GM19468 (cell line): ENCODE measurements at regions not wholly inside any gene's neighbourhood (a gene's known extent, or its start where the extent isn't known, plus 50 kb on each side); places are given as distances from the start of the nearest gene placed in this dataset.

Experiments used
- ATAC-seq: cut with Tn5 transposase; IDR thresholded peaks from one replicate; pipeline ENCODE4 v1.9.1; 2021; ENCODE audit warnings: mild to moderate bottlenecking, moderate library complexity, moderate number of reproducible peaks; ENCODE audit not compliant: unreplicated experiment; ENCODE audit errors: extremely low read depth

DNA sequence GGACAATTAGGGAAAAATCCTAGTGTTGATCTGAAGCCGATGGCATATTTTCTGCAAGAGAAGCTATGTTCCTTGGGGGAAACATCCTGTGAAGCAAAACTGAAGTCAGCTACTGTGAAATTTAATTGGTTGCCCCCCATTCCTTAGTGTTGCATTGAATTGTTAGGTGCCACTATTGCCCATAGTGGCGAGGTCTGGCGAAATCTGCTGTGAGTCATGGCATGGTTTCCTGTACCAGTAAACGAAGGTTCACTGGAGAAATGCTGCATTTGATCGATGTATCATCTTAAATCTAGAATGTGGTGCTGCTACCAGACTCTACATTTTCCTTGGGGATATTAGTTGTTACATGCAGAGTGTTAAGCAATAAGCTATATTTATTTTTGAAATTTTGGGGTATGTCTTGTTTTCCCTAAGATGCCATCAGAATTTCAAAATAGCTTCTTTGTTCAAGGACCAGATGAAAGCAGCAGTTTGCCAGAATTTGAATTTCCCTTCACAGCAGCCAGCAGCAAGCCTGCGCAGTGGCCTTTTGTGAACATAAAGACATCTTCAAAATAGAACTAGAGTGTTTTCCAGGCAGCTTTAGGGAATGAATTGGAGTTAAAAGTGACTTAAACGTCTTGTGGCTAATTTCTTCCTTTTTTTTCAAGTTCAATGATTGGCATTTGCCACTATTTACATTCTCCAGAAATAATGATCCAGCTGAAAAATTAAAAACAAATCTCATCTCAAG, 348.6 kb upstream of the COBL start:
- ATAC-seq = no peak

DNA sequence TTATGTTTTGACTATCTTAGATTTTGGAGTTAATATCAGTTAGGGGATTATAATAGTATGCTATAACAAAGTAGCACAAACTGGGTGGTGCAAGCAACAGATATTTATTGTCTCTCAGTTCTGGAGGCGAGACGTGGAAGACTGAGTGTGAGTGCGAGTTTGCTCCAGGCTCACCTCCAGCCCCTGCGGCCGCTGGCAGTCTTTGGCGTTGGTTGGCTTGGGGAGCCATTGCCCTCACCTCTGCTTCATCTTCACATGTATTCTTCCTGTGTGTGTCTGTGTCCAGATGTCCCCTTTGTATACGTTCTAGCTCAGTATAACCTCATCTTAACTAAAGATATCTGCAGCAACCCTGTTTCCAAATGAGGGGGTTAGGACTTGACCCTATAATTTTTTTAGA, 343.9 kb upstream of the COBL start:
- ATAC-seq = no peak

DNA sequence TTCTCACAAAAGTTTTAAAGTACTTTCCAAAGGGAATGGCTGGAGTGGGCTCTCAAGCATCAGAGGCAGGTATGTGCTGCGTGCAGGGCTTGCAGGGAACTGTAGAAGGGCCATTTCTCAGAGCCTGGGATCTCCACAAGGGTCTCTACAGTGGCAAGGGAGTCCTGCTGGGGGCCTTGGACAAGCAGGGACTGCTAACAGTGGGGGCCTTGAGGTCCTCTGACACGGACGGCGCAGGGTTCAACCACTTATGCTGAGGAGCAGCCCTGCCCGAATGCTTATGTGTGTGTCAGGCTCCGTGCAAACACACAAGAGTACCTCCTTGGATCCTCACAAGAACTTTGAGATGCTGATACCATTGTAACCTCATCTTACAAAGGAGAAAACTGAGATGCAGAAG, 342.1 kb upstream of the COBL start:
- ATAC-seq = no peak

DNA sequence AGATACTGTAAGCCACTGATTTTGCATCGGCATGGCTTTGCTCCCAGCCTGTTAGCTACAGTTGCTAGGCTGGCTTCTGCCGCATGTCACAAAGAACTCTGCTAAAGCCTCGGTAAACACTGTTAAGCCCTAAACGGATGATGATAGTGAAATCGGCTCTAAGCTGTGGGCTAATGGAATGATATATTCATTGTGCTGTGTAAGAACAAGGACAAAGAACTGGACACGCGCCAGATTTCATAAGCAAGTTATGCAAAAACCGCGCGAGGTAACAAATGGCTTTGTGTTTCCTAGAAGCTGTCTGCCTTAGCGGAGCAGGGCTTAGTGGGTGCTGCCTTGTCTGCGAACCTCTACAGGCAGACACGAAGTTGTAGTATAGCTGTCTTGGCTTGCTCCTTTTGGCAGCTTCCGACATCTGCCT, 331.3 kb upstream of the COBL start:
- no peak for ATAC-seq

DNA sequence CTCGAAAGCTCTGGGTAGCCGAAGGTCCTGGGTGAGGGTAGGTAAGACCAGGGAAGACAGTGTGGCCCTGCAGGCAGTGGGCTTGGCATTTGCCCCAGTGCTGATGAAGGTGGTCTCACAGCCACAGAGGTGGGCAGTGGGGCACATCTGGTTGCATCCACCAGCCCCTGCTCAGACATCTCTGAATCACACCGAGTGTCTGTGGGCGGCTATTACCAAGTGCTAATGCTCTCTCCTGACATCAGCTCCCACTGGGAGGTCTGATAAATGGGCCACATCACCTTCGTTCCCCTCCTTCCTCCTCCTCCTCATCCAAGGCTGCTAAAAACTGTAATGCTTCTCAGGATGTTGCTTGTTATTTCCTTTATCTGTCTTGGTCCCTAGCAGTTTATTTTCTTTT, 330.9 kb upstream of the COBL start:
- ATAC-seq = no peak

DNA sequence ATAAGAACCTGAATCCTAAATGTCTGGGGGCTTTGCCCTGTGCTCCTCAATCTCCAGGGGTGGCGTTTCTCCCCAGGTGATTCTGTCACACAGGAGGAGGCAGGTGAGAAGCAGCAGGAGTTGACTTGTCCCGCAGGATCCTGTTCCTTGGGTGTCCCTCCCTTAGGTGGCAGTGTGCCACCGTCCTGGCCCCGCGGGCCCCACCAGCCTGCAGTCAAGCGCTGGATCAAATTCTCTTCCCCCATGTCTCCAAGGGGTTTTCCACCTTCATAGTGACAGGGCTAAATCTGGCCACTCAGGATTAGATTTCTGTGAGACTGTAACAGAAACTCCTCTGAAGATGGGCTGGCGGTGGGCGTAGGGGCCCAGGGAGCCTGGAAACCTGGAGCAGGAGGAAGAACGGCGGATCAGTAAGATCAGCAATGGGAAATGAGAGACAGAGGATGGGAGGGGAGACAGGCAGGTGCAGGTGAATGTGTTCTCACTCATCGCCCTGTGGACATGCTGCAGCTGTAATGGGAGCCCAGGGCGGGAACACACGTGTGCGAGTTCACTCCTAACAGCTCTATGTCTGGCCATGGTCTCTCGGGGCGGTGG, 329.2 kb upstream of the COBL start:
- ATAC-seq = no peak

DNA sequence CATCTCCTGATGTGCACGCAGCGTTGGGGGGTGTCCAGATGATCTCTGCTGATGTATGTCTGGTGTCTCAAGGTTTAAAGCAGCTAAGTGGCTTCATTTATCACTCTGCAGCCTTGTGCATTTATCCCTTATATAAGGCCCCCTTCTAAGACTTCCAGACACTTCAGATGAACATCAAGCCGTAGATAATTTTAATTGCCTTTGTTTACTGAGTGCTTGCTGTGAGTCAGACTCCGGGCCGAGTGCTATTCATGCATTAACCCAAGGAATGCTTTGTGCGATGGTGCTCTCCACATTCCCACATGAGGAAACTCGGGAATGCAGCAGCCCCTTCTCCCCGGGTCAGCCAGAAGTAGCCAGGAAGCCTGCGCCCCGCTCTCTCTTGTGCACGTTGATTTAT, 328.6 kb upstream of the COBL start:
- no peak for ATAC-seq

DNA sequence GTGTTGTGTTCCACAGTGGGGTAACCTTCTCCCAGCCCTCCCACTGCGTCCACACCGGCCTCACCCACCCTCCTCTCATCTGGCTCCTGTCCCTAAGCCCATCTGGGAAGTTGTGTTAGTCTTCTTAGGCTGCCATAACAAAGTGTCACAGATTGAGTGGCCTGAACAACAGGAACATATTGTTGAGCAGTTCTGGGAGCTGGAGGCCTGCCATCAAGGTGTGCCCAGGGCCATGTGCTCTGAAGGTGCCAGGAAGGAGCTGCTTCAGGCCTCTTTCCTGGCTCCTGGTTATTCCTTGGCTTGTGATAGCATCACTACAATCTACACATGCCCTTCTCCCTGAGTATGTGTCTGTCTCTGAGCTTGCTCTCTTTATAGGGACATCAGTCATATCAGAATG, 327.6 kb upstream of the COBL start:
- ATAC-seq = no peak

DNA sequence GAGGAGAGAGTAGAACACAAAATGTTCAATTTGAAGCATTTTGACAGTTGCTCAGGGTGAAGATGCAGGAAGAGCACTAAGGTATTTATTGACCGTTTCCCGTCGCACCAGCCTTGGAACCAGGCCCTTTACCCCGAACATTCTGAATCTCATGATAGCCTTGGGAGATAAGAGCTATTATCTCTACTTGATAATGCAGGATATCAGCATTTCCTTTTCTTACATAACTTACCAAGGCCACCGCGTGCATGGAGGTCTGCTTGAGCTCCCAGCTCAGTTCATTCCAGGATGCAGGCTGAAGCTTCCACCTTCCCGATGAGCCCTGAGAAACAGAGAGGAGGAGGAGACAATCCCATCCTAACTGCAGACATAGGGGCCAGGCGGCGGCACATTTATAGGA, 324.2 kb upstream of the COBL start:
- ATAC-seq = no peak

DNA sequence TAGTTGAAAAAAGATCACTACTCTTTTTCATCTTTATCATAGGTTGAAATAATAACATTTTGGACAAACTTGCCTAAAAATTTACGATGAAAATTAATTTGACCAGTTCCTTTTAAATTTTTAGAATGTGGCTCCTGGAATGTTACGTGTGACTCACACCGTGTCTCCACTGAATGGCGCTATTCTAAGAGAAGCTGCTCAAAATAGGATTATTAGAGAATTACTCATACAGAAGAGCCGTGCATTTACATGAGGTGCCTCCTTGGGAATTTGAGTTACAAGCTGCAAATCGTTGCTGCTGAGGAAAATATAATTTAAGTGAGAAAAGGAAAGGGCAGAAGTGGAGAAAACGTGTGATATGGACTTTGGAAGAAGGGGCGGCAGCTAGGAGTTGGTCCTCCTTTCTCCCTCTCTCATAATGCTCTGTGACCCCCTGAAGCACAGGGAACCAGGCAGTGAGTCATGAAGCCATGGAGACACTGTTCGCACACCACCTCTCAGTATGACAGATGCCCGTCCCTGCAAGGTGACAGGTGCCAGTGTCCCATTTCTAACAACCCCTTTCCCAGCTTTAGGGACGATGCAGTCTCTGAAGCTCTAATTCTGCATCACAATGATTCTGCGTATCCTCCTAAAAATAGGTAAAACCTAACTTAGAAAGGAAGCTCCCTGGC, 323.2 kb upstream of the COBL start:
- no peak for ATAC-seq

DNA sequence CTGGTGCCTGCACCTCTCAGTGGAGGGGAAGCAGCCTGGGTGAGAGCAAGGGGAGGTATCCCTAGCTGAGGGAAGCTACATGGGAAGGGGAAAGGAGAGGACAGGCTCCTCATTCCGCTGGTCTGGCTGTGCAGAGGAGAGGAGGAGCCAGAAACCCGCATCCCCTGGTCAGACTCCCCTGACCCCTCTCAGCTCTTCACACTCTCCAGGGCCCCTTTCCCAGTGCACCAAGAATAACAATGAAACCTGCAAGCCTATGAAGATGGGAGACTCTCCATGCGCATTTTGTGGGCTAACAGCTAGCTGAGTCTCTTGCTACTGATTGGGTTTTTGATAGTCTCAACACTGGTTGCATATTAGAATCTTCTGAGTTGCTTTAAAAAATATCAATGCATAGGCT, 319.9 kb upstream of the COBL start:
- no peak for ATAC-seq

DNA sequence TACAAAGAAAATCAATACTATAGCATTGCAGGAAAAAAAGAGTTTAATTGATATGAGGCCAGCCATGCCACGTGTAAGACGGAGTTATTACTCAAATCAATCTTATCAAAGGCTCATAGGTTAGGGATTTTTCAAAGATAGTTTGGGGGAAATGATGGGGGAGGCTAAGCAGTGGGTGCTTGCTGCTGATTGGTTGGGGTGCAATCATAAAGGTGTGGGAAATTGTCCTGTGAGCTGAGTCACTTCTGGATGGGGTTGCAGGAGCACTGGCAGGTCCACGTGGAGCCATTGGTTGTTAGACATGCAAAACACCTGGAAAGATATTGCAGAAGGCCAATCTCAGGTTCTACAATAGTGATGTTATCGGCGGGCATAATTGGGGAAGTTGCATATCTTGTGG, 319.2 kb upstream of the COBL start:
- no peak for ATAC-seq

DNA sequence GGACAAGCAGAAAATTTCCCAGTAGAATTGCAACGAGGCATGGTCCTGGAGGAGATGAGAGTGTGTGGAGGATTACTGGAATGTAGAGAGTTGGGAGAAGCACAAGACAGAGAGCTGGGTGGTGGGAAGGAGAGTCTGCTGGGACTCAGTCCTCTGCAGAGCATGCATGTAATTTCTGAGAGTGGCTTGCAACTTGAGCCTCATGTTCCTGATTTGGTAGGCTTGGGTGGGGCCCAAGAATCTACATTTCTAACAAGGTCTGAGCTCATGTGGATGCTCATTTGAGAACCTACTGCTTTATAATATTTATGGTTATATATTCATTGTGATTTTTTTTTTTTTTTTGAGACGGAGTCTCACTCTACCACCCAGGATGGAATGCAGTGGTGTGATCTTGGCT, 317.9 kb upstream of the COBL start:
- ATAC-seq = no peak

DNA sequence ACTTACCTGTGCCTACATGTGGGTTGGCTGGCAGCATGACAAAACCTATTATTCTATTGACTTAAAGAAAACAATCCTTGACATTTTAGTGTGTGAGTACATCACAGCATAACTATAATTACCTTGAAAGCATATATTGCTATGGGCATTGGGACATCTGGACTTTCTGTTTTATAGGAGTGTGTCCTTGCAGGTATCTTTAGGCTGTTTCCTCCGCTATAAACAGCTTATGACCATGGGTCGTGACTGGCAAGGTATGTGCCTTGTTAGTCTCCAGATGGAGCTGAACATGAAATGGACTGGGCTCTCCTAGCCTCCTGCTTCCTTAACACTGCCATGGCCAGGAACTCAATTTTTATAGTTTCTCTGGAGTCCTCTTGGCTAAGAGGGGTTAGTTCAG, 317.4 kb upstream of the COBL start:
- no peak for ATAC-seq

DNA sequence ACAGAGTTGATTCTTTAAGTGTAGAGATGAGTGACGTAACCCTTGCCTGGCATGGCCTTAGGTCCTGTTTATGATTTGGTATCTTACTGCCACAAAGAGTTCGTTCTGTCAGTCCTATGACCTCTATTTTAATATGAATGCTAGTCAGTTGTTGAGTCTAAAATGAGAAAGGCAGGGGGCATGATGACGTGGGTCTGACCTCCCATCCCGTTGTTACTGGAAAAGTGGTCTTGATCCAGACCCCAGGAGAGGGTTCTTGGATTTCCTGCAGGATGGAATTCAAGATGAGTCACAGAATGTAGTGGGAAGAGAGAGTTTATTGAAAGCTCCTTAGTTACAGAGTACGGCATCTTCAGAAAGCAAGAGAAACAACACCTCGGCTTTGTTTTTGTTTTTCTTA, 317.0 kb upstream of the COBL start:
- ATAC-seq = no peak

DNA sequence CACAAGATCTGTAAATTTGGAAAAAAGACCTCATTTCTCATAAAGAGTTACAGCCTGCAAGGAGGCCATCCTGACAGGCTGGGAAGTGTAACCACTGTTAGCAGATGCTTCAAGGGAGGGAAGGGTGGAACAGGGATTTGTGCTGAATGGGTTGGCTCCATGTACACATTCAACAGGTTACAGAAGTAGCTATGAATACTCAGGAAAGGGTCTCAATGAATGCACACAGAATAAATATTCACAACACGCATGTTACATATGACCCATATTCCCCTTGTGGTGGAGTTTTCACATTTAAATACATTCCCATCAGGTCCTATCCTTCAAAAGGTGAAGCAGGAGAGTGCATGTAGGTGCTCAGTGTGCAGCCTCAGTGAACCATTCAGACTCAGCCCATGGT, 316.4 kb upstream of the COBL start:
- no peak for ATAC-seq

DNA sequence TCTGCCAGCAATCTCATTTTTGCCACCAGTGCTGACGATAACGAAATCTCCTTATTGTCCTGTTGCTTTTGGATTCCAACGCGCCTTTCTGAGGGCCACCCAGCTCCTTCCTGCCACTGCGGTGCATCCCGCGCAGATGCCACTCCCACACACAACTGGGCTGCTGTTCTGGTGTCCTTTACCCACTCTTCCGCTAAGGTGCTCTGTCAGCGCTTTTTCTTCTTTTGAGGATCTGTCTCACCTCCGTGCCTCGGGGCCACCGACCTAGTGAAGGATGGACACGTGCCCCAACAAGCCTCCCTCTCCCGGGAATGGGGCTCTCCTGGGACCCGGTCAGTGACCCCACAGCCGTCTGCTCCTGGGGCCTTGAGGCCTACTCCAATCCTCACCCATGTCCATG, 314.3 kb upstream of the COBL start:
- no peak for ATAC-seq

DNA sequence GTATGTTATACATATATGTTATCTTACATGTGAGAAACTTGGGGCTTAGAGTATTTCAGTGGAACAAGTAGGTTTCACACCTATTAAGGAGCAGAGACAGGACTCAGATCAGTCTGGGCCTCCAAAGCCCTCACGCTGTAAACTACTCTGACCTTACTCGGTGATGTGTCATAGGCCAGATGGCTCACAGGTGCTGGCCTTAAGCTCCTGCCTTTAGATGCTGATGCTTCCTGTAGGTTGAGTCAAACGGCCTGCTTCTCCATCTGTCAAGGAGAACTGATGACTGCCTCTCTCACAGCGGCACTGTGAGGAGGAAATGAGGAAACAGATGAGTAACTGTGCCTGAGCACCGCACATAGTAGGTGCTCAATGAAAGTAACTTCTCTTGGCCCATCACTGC, 312.6 kb upstream of the COBL start:
- ATAC-seq = no peak

DNA sequence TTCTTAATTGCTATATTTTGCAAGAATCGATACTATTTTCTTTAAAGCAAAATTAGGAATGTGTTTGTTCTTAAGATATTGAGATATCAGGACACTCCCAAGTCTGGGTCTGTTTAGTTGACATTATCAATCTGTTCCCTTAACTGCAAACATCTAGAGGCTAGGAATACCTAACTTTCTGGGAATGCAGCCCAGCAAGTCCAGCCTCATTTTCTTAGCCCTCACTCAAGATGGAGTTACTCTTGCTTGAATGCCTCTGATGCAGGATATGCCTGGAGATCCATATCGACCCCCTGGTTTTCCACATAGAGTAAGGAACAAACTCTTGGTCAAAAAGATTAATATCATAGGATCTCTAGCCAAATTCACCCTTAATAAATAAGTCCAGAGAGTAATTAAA, 305.3 kb upstream of the COBL start:
- ATAC-seq = no peak

DNA sequence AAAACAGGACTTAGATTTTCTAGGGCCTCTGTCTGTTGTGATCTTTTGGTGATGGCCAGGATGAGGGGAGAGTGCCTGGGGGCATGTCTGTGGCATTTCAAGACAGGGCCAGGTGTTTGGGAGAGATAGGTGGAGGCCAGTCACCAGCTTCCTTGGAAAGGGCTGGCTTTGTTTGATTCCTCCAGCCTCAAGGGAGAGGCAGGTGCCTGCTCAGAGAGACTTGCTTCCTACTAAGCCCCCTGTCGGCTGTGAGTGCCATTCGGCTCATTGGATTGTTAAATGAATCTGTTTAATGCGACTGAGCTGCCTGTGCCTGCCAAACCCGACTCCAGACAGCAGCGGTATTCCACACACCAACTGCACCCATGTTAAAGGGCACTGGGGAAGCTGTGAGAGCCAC, 304.1 kb upstream of the COBL start:
- ATAC-seq = no peak

DNA sequence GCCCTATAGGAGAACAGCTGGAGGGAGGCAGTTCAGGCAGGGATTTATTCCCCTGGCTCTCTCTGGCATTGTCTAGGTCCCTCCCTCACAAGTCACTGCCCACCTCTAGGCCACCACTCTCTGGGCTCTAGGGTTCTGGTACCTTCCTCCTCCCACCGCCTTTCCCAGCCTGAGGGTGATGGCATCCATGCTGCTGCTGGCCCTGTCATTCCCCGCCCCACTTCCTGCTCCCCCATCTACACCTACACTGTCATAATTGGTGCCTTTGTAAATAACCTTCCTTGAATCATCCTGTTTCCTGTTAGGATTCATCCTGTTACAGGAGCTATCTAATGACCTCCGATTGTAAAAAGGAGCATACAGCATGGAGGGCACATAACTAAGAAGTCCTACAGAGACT, 303.3 kb upstream of the COBL start:
- ATAC-seq = no peak

DNA sequence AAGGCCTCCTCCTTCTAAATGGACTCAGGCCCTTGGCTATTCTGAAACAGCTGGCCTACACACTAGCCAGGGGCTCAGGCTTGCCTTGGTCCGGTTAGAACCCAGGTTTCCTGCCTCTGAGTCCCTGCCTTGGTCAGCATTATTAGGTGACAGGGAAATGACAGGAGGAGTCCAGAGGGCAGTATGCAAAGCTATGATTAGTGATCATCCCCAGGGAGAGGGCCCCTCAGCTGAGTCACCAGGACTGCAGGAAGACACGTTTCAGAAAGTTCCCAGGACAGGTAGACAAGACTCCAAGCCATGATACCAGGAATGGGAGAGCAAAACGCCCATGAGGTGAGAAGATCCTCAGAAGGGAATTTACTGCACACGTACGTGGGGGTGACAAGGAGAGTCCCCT, 301.1 kb upstream of the COBL start:
- ATAC-seq = no peak
